ENCODE measurements at regions not wholly inside any gene's neighbourhood (a gene's known extent, or its start where the extent isn't known, plus 50 kb on each side); places are given as distances from the start of the nearest gene placed in this dataset.

- TF ChIP-seq EZH2 (IDR thresholded peaks at IDR 0.05) (no peak), POLR2AphosphoS5 (IDR thresholded peaks at IDR 0.05; ENCODE audit: borderline replicate concordance, low read depth, low read length) (no peak), FOXP2 (optimal IDR thresholded peaks at IDR 0.05; ENCODE audit: control extremely low read depth, extremely low read length, insufficient read depth) (no peak)
These were observed 1074.6 kb upstream of the RBFOX1 start for GRCh38 chr16:6258056-6258455.

All from SK-N-MC (cell line).